C4-2B (cell line): ENCODE measurements at regions not wholly inside any gene's neighbourhood (a gene's known extent, or its start where the extent isn't known, plus 50 kb on each side); places are given as distances from the start of the nearest gene placed in this dataset.

Source experiments
- H3K27ac ChIP-seq: fragments of 450-650 bp; 2 replicates; pipeline ENCODE4 v1.5.1; 2017
- ZFX ChIP-seq: fragments of 450-650 bp; IDR thresholded peaks from 2 replicates; pipeline ENCODE4 v1.6.1; 2017
- TF ChIP-seq, protein P1 (sequence below): fragments of 450-650 bp; conservative IDR thresholded peaks from 2 replicates; pipeline ENCODE4 v1.5.1; 2017; ENCODE audit warnings: mild to moderate bottlenecking

DNA sequence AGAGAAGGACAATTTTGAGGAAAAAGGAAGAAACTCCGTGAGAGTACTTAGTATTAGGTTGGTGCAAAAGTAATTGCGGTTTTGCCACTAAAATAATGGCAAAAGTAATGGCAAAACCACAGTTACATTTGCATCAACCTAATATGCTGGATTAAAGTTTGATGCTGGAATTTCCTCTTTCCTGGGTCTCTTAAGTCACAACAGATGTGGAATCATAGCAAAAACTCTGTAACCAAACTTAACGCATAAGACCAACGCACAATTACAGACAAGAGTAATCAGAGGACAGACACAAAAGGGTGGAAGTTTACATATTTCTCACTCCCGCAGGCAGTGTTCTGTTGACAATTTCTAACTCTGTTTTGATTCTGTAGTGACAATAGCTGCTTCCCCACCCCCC is 182.4 kb downstream of the BACH1 start:
- H3K27ac ChIP-seq: no peak overlapping the region
- TF ChIP-seq ZFX: no peak
- TF ChIP-seq, protein P1, sequence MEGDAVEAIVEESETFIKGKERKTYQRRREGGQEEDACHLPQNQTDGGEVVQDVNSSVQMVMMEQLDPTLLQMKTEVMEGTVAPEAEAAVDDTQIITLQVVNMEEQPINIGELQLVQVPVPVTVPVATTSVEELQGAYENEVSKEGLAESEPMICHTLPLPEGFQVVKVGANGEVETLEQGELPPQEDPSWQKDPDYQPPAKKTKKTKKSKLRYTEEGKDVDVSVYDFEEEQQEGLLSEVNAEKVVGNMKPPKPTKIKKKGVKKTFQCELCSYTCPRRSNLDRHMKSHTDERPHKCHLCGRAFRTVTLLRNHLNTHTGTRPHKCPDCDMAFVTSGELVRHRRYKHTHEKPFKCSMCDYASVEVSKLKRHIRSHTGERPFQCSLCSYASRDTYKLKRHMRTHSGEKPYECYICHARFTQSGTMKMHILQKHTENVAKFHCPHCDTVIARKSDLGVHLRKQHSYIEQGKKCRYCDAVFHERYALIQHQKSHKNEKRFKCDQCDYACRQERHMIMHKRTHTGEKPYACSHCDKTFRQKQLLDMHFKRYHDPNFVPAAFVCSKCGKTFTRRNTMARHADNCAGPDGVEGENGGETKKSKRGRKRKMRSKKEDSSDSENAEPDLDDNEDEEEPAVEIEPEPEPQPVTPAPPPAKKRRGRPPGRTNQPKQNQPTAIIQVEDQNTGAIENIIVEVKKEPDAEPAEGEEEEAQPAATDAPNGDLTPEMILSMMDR: no peak

DNA sequence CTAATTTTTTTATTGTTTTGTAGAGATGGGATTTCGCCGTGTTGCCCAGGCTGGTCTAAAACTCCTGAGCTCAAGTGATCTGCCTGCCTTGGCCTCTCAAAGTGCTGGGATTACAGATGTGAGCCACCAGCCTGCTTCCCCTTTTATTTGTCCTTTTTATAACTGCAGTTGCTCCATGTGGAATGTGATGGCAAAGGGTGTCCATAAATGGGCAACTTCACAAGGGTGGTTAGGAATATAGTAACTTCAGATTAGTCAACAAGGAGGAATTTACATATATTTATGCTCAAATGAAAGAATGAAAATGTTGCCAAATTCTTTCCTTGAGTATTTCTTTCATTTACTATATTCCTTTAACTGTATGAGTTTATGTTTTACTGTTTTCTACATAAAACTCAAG is 182.9 kb downstream of the BACH1 start:
- no peak for TF ChIP-seq ZFX
- TF ChIP-seq, protein P1: no peak
- H3K27ac ChIP-seq: no peak overlapping the region

DNA sequence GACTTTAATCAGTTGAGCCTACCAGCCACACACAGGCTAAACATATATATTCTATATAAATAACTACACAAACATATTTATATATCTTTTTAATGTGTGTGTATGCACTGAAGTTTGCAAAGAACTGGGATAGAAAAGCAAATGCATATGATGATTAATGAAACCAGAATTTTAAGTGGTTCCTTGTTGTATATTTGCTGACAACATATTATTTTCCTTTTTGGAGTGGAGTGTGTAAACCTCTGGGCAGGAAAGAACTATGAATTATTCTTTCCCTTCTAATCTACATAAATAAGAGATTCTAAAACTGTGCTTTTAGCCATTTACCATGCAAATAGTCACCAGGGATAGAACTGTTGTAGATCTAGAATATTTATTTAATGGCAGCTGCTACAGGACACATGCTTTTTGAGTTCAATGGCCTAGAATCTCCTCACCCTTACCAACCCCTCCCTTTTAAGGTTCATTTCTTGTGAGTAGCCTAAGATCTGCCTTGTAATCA is 187.6 kb downstream of the BACH1 start:
- H3K27ac ChIP-seq: no peak overlapping the region
- TF ChIP-seq, protein P1: no peak
- no peak for TF ChIP-seq ZFX
